ENCODE measurements at regions not wholly inside any gene's neighbourhood (a gene's known extent, or its start where the extent isn't known, plus 50 kb on each side); places are given as distances from the start of the nearest gene placed in this dataset.

GRCh38 chr9:11431490-11431889 is 818.7 kb upstream of the PTPRD start:
- no peaks in the 10 kb centered on the region for H3K4me1 ChIP-seq (ENCODE audit: control insufficient read depth, insufficient read depth, low read length)
- H3K27me3 ChIP-seq (ENCODE audit: control insufficient read depth, insufficient read depth, low read length): no peaks in the 10 kb centered on the region
- no peaks in the 10 kb centered on the region for H3K36me3 ChIP-seq (ENCODE audit: control insufficient read depth, insufficient read depth, low read length)
- no peaks in the 10 kb centered on the region for H3K9me3 ChIP-seq (ENCODE audit: control insufficient read depth, insufficient read depth, low read length)
- H3K4me3 ChIP-seq (ENCODE audit: low read depth, low read length): no peak overlapping the region
- H3K27ac ChIP-seq (ENCODE audit: low read depth, low read length): no peak overlapping the region
- no peak overlapping the region for H3K9ac ChIP-seq (ENCODE audit: low read depth, low read length)

GRCh38 chr9:11432361-11432760 is 819.6 kb upstream of the PTPRD start:
- Histone ChIP-seq H3K9ac (ENCODE audit: low read depth, low read length) (no peak overlapping the region), H3K36me3 (ENCODE audit: control insufficient read depth, insufficient read depth, low read length) (no peaks in the 10 kb centered on the region), H3K9me3 (ENCODE audit: control insufficient read depth, insufficient read depth, low read length) (no peaks in the 10 kb centered on the region)

GRCh38 chr9:11443631-11444030 is 830.8 kb upstream of the PTPRD start:
- no peak overlapping the region for H3K27ac ChIP-seq (ENCODE audit: low read depth, low read length)
- H3K4me3 ChIP-seq (ENCODE audit: low read depth, low read length): no peak overlapping the region
- no peaks in the 10 kb centered on the region for H3K36me3 ChIP-seq (ENCODE audit: control insufficient read depth, insufficient read depth, low read length)
- no peaks in the 10 kb centered on the region for H3K4me1 ChIP-seq (ENCODE audit: control insufficient read depth, insufficient read depth, low read length)
- no peaks in the 10 kb centered on the region for H3K27me3 ChIP-seq (ENCODE audit: control insufficient read depth, insufficient read depth, low read length)
- H3K9me3 ChIP-seq (ENCODE audit: control insufficient read depth, insufficient read depth, low read length): no peaks in the 10 kb centered on the region
- H3K9ac ChIP-seq (ENCODE audit: low read depth, low read length): no peak overlapping the region

More at GRCh38 chr9:11432361-11432760, 819.6 kb upstream of the PTPRD start:
- no peaks in the 10 kb centered on the region for H3K4me1 ChIP-seq (ENCODE audit: control insufficient read depth, insufficient read depth, low read length)
- H3K27ac ChIP-seq (ENCODE audit: low read depth, low read length): no peak overlapping the region
- no peaks in the 10 kb centered on the region for H3K27me3 ChIP-seq (ENCODE audit: control insufficient read depth, insufficient read depth, low read length)
- H3K4me3 ChIP-seq (ENCODE audit: low read depth, low read length): no peak overlapping the region

GRCh38 chr9:11457825-11458790 is 845.3 kb upstream of the PTPRD start:
- H3K4me1 ChIP-seq (ENCODE audit: control insufficient read depth, insufficient read depth, low read length): peaks cover 27% of the 10 kb centered on the region
- H3K27me3 ChIP-seq (ENCODE audit: control insufficient read depth, insufficient read depth, low read length): no peaks in the 10 kb centered on the region
- H3K4me3 ChIP-seq (ENCODE audit: low read depth, low read length): no peak overlapping the region
- no peaks in the 10 kb centered on the region for H3K9me3 ChIP-seq (ENCODE audit: control insufficient read depth, insufficient read depth, low read length)
- H3K9ac ChIP-seq (ENCODE audit: low read depth, low read length): no peak overlapping the region
- no peaks in the 10 kb centered on the region for H3K36me3 ChIP-seq (ENCODE audit: control insufficient read depth, insufficient read depth, low read length)
- H3K27ac ChIP-seq (ENCODE audit: low read depth, low read length): peak overlapping the region; percentile 70

- Histone ChIP-seq H3K9me3 (ENCODE audit: control insufficient read depth, insufficient read depth, low read length) (no peaks in the 10 kb centered on the region), H3K27me3 (ENCODE audit: control insufficient read depth, insufficient read depth, low read length) (no peaks in the 10 kb centered on the region), H3K27ac (ENCODE audit: low read depth, low read length) (no peak overlapping the region), H3K9ac (ENCODE audit: low read depth, low read length) (no peak overlapping the region), H3K4me3 (ENCODE audit: low read depth, low read length) (no peak overlapping the region), H3K36me3 (ENCODE audit: control insufficient read depth, insufficient read depth, low read length) (no peaks in the 10 kb centered on the region), H3K4me1 (ENCODE audit: control insufficient read depth, insufficient read depth, low read length) (no peaks in the 10 kb centered on the region)
These were observed 856.9 kb upstream of the PTPRD start for GRCh38 chr9:11469745-11470144.

GRCh38 chr9:11471321-11471720 is 858.5 kb upstream of the PTPRD start:
- Histone ChIP-seq H3K4me1 (ENCODE audit: control insufficient read depth, insufficient read depth, low read length) (no peaks in the 10 kb centered on the region), H3K9me3 (ENCODE audit: control insufficient read depth, insufficient read depth, low read length) (no peaks in the 10 kb centered on the region), H3K4me3 (ENCODE audit: low read depth, low read length) (no peak overlapping the region), H3K27ac (ENCODE audit: low read depth, low read length) (no peak overlapping the region), H3K36me3 (ENCODE audit: control insufficient read depth, insufficient read depth, low read length) (no peaks in the 10 kb centered on the region), H3K27me3 (ENCODE audit: control insufficient read depth, insufficient read depth, low read length) (no peaks in the 10 kb centered on the region), H3K9ac (ENCODE audit: low read depth, low read length) (no peak overlapping the region)

GRCh38 chr9:11500780-11501179 is 888.0 kb upstream of the PTPRD start:
- Histone ChIP-seq H3K36me3 (ENCODE audit: control insufficient read depth, insufficient read depth, low read length) (no peaks in the 10 kb centered on the region), H3K27me3 (ENCODE audit: control insufficient read depth, insufficient read depth, low read length) (no peaks in the 10 kb centered on the region), H3K4me1 (ENCODE audit: control insufficient read depth, insufficient read depth, low read length) (0 out of 2 replicates have a peak, but pooled peaks cover 3% of the 10 kb centered on the region), H3K27ac (ENCODE audit: low read depth, low read length) (no peak overlapping the region), H3K4me3 (ENCODE audit: low read depth, low read length) (no peak overlapping the region), H3K9ac (ENCODE audit: low read depth, low read length) (no peak overlapping the region), H3K9me3 (ENCODE audit: control insufficient read depth, insufficient read depth, low read length) (no peaks in the 10 kb centered on the region)

GRCh38 chr9:11506980-11507379 is 894.2 kb upstream of the PTPRD start:
- no peaks in the 10 kb centered on the region for H3K27me3 ChIP-seq (ENCODE audit: control insufficient read depth, insufficient read depth, low read length)
- no peak overlapping the region for H3K4me3 ChIP-seq (ENCODE audit: low read depth, low read length)
- no peaks in the 10 kb centered on the region for H3K9me3 ChIP-seq (ENCODE audit: control insufficient read depth, insufficient read depth, low read length)
- no peak overlapping the region for H3K27ac ChIP-seq (ENCODE audit: low read depth, low read length)
- no peak overlapping the region for H3K9ac ChIP-seq (ENCODE audit: low read depth, low read length)
- H3K4me1 ChIP-seq (ENCODE audit: control insufficient read depth, insufficient read depth, low read length): 0 out of 2 replicates have a peak, but pooled peaks cover 3% of the 10 kb centered on the region
- no peaks in the 10 kb centered on the region for H3K36me3 ChIP-seq (ENCODE audit: control insufficient read depth, insufficient read depth, low read length)

- Histone ChIP-seq H3K27me3 (ENCODE audit: control insufficient read depth, insufficient read depth, low read length) (no peaks in the 10 kb centered on the region), H3K27ac (ENCODE audit: low read depth, low read length) (no peak overlapping the region), H3K4me1 (ENCODE audit: control insufficient read depth, insufficient read depth, low read length) (no peaks in the 10 kb centered on the region), H3K4me3 (ENCODE audit: low read depth, low read length) (no peak overlapping the region), H3K36me3 (ENCODE audit: control insufficient read depth, insufficient read depth, low read length) (no peaks in the 10 kb centered on the region), H3K9me3 (ENCODE audit: control insufficient read depth, insufficient read depth, low read length) (no peaks in the 10 kb centered on the region), H3K9ac (ENCODE audit: low read depth, low read length) (no peak overlapping the region)
These were observed 924.8 kb upstream of the PTPRD start for GRCh38 chr9:11537566-11537965.

- Histone ChIP-seq H3K4me3 (ENCODE audit: low read depth, low read length) (no peak overlapping the region), H3K9me3 (ENCODE audit: control insufficient read depth, insufficient read depth, low read length) (no peaks in the 10 kb centered on the region), H3K27me3 (ENCODE audit: control insufficient read depth, insufficient read depth, low read length) (no peaks in the 10 kb centered on the region), H3K27ac (ENCODE audit: low read depth, low read length) (no peak overlapping the region), H3K9ac (ENCODE audit: low read depth, low read length) (no peak overlapping the region), H3K36me3 (ENCODE audit: control insufficient read depth, insufficient read depth, low read length) (no peaks in the 10 kb centered on the region), H3K4me1 (ENCODE audit: control insufficient read depth, insufficient read depth, low read length) (no peaks in the 10 kb centered on the region)
These were observed 930.0 kb upstream of the PTPRD start for GRCh38 chr9:11542781-11543180.

- Histone ChIP-seq H3K27me3 (ENCODE audit: control insufficient read depth, insufficient read depth, low read length) (no peaks in the 10 kb centered on the region), H3K9ac (ENCODE audit: low read depth, low read length) (no peak overlapping the region), H3K4me1 (ENCODE audit: control insufficient read depth, insufficient read depth, low read length) (no peaks in the 10 kb centered on the region), H3K4me3 (ENCODE audit: low read depth, low read length) (no peak overlapping the region), H3K36me3 (ENCODE audit: control insufficient read depth, insufficient read depth, low read length) (no peaks in the 10 kb centered on the region), H3K9me3 (ENCODE audit: control insufficient read depth, insufficient read depth, low read length) (no peaks in the 10 kb centered on the region), H3K27ac (ENCODE audit: low read depth, low read length) (no peak overlapping the region)
These were observed 933.4 kb upstream of the PTPRD start for GRCh38 chr9:11546231-11546630.
